ENCODE measurements at regions not wholly inside any gene's neighbourhood (a gene's known extent, or its start where the extent isn't known, plus 50 kb on each side); places are given as distances from the start of the nearest gene placed in this dataset.
"Not testable (repeated sequence)": the region's sequence is repeated elsewhere in the genome, so short reads cannot be mapped to it uniquely, and the experiment has no call there.

DNA sequence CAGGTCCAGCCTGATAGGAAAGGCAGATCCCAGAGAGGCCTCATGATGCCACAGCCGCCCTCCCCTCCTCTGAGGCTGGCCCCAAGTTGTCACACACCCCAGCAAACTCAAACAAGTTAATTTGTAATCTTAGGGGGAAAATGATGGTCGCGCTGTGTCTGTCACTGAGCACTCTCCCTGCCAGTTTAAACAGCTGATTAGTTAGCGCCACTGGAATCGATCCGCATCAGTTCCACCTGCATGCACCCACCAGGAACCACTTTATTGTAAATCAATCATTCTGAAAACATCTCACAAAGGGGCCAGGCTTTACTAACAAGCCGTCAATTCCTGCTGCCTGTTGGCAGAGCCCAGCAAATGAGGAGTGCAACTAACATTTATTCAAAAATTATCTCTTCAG lies 870.9 kb downstream of the KCNMA1 start:
- in situ Hi-C loops (cut with MboI) (no loop called here), intact Hi-C loops (cut with micrococcal nuclease) (no loop called here)
- Histone ChIP-seq H3K9ac (ENCODE audit: insufficient read depth in 1 of 2, low read depth in 2 of 2, low read length in 2 of 2) (no peak overlapping the region), H3K9me1 (ENCODE audit: control insufficient read depth, insufficient read depth, low read length) (no peaks in the 10 kb centered on the region), H2AFZ (ENCODE audit: low read depth, low read length) (no peak overlapping the region), H4K20me1 (replicated peaks; ENCODE audit: control insufficient read depth, insufficient read depth, low read length) (no peaks in the 10 kb centered on the region), H3K4me1 (replicated peaks in 1 of 2; ENCODE audit: control insufficient read depth in 2 of 2, insufficient read depth in 2 of 2, low read length in 2 of 2) (no peaks in the 10 kb centered on the region), H3K9me3 (replicated peaks; ENCODE audit: control insufficient read depth, insufficient read depth, low read depth, low read length) (no peaks in the 10 kb centered on the region), H3K27me3 (ENCODE audit: control insufficient read depth in 2 of 2, insufficient read depth in 2 of 2, low read length in 2 of 2) (no peaks in the 10 kb centered on the region), H3K27ac (ENCODE audit: extremely low read depth, low read depth, low read length) (no peak overlapping the region), H3K79me2 (ENCODE audit: control insufficient read depth, insufficient read depth, low read length) (no peaks in the 10 kb centered on the region), H3K4me3 (no peak overlapping the region), H3K36me3 (ENCODE audit: control insufficient read depth, insufficient read depth, low read length) (no peaks in the 10 kb centered on the region), H3K4me2 (ENCODE audit: insufficient read depth, low read length) (no peak overlapping the region)
- CTCF ChIA-PET (ENCODE audit: low intra/inter-chr PET ratio): no interaction called here
- TF ChIP-seq ZKSCAN1 (IDR thresholded peaks at IDR 0.05; ENCODE audit: low read depth, low read length): no peak
- TF ChIP-seq, protein P1, sequence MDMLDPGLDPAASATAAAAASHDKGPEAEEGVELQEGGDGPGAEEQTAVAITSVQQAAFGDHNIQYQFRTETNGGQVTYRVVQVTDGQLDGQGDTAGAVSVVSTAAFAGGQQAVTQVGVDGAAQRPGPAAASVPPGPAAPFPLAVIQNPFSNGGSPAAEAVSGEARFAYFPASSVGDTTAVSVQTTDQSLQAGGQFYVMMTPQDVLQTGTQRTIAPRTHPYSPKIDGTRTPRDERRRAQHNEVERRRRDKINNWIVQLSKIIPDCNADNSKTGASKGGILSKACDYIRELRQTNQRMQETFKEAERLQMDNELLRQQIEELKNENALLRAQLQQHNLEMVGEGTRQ (CRISPR knock-in tag; IDR thresholded peaks at IDR 0.05): no peak
- TF ChIP-seq, protein P2, sequence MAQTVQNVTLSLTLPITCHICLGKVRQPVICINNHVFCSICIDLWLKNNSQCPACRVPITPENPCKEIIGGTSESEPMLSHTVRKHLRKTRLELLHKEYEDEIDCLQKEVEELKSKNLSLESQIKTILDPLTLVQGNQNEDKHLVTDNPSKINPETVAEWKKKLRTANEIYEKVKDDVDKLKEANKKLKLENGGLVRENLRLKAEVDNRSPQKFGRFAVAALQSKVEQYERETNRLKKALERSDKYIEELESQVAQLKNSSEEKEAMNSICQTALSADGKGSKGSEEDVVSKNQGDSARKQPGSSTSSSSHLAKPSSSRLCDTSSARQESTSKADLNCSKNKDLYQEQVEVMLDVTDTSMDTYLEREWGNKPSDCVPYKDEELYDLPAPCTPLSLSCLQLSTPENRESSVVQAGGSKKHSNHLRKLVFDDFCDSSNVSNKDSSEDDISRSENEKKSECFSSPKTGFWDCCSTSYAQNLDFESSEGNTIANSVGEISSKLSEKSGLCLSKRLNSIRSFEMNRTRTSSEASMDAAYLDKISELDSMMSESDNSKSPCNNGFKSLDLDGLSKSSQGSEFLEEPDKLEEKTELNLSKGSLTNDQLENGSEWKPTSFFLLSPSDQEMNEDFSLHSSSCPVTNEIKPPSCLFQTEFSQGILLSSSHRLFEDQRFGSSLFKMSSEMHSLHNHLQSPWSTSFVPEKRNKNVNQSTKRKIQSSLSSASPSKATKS (CRISPR knock-in tag; IDR thresholded peaks at IDR 0.05): no peak
- TF ChIP-seq, protein P3, sequence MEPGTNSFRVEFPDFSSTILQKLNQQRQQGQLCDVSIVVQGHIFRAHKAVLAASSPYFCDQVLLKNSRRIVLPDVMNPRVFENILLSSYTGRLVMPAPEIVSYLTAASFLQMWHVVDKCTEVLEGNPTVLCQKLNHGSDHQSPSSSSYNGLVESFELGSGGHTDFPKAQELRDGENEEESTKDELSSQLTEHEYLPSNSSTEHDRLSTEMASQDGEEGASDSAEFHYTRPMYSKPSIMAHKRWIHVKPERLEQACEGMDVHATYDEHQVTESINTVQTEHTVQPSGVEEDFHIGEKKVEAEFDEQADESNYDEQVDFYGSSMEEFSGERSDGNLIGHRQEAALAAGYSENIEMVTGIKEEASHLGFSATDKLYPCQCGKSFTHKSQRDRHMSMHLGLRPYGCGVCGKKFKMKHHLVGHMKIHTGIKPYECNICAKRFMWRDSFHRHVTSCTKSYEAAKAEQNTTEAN (CRISPR knock-in tag; IDR thresholded peaks at IDR 0.05): no peak
- TF ChIP-seq ZSCAN32 (CRISPR knock-in tag; IDR thresholded peaks at IDR 0.05): no peak
- TF ChIP-seq KLF10 (CRISPR knock-in tag; IDR thresholded peaks at IDR 0.05): no peak
- no peak for TF ChIP-seq RBBP5 (IDR thresholded peaks at IDR 0.05; ENCODE audit: borderline replicate concordance, insufficient read depth, low read length, poor library complexity, severe bottlenecking)
- no peak for TF ChIP-seq GATAD2A (IDR thresholded peaks at IDR 0.05)
- TF ChIP-seq NCOA4 (IDR thresholded peaks at IDR 0.05; ENCODE audit: partially characterized antibody): no peak
- WGBS (ENCODE audit: insufficient coverage, low coverage, missing lambda C conversion rate): 2% methylated on average over 7 of the region's 7 CpGs
- no TSS peak for BruUV-seq (replicated peaks)
- ATAC-seq: no peak
- POLR2A ChIA-PET: interaction anchor here (0.6 kb wide), 1 partner anchor 9 kb away, joined by 3 read pairs; no protein-coding TSS in a partner anchor
- no peak for FAIRE-seq
- no peak for DNase-seq (ENCODE audit: extremely low read depth in 1 of 4, low spot score in 3 of 4)

DNA sequence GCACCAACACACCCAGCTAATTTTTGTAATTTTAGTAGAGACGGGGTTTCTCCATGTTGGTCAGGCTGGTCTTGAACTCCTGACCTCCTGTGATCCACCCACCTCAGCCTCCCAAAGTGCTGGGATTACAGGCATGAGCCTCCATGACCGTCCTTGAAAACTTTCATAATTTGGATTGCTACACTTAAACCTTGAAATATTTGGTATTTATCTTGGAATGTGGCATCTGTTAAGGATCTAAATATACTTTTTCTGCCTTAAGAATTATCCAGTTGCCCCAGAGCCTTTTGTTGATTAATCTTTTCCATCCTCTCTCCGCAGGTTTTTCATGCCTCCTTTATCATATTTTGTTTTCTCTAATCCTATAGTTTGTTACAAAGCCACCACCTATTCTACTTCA lies 872.7 kb downstream of the KCNMA1 start:
- H3K9me3 ChIP-seq (replicated peaks; ENCODE audit: control insufficient read depth, insufficient read depth, low read depth, low read length); intact Hi-C loops (cut with micrococcal nuclease); POLR2A ChIA-PET; H3K36me3 ChIP-seq (ENCODE audit: control insufficient read depth, insufficient read depth, low read length); H3K4me2 ChIP-seq (ENCODE audit: insufficient read depth, low read length); CTCF ChIA-PET (ENCODE audit: low intra/inter-chr PET ratio); H4K20me1 ChIP-seq (replicated peaks; ENCODE audit: control insufficient read depth, insufficient read depth, low read length); H3K27ac ChIP-seq (ENCODE audit: extremely low read depth, low read depth, low read length); DNase-seq (ENCODE audit: extremely low read depth in 1 of 4, low spot score in 3 of 4); H3K9ac ChIP-seq (ENCODE audit: insufficient read depth in 1 of 2, low read depth in 2 of 2, low read length in 2 of 2); ATAC-seq; H3K4me1 ChIP-seq (replicated peaks in 1 of 2; ENCODE audit: control insufficient read depth in 2 of 2, insufficient read depth in 2 of 2, low read length in 2 of 2); H3K4me3 ChIP-seq; H2AFZ ChIP-seq (ENCODE audit: low read depth, low read length); BruUV-seq (replicated peaks); in situ Hi-C loops (cut with MboI); H3K79me2 ChIP-seq (ENCODE audit: control insufficient read depth, insufficient read depth, low read length); FAIRE-seq; H3K27me3 ChIP-seq (ENCODE audit: control insufficient read depth in 2 of 2, insufficient read depth in 2 of 2, low read length in 2 of 2); H3K9me1 ChIP-seq (ENCODE audit: control insufficient read depth, insufficient read depth, low read length): not testable (repeated sequence)
- WGBS (ENCODE audit: insufficient coverage, low coverage, missing lambda C conversion rate): 0% methylated on average over 3 of the region's 3 CpGs

Data from K562 (cell line).